ENCODE measurements at regions not wholly inside any gene's neighbourhood (a gene's known extent, or its start where the extent isn't known, plus 50 kb on each side); places are given as distances from the start of the nearest gene placed in this dataset.
A peak's percentile ranks its signal among the peaks of the same experiment; 100 is the strongest.

- DNase-seq (ENCODE audit: low read depth in 2 of 2), result no peak
These were observed 61.6 kb downstream of the LSM5 start for GRCh38 chr7:32428546-32428945.

DNA sequence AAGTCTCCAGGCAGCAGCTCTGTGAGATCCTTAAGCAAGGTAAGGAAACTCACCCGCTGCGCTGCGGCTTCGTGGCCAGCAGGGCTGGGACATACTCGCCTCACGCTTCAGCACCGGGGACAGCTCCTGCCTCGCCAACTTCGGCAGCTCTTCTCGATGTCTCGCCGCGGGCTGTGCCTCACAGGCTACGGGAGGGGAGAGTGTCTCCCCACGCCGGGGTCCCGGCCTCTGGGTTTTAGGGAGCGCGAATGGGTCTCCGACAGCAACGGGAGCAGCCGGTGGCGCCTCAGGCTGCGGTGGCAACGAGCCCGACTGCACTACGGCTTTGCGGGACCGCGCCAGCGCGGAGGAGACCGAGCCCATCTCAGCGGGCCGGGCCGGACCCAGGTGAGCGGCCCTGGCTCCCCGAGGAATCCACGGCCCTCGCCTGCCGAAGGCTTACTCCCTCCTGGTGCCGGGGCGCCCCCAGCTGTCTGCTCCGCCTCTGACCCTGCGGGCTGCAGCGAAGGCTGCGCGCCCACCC lies 62.4 kb downstream of the LSM5 start:
- peak; percentile 27 to 55 for DNase-seq (ENCODE audit: low read depth in 2 of 2)

DNA sequence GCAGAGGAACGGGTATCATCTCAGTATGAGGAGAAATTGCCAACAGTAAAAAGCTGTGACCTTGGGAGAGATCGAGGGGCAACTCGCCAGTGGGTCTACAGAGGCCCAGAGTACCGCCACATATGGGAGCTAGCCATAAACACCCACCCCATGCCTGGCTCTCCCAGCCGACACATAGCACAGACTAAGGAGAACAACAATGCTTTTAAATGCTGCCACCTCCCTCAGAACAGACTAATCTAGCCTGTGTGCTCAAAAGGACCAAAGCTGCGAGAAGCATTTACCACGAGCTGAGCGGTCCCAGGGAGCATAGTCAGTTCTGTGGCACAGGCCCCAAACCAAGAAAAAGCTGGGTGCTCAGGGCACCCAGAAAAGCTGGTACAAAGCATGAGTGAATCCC lies 73.3 kb downstream of the LSM5 start:
- no peak for DNase-seq (ENCODE audit: low read depth in 2 of 2)

- no peak for DNase-seq (ENCODE audit: low read depth in 2 of 2)
These were observed 74.2 kb downstream of the LSM5 start for GRCh38 chr7:32415936-32416335.

- DNase-seq (ENCODE audit: low read depth in 2 of 2), result no peak
These were observed 74.7 kb downstream of the LSM5 start for GRCh38 chr7:32415519-32415918.

DNA sequence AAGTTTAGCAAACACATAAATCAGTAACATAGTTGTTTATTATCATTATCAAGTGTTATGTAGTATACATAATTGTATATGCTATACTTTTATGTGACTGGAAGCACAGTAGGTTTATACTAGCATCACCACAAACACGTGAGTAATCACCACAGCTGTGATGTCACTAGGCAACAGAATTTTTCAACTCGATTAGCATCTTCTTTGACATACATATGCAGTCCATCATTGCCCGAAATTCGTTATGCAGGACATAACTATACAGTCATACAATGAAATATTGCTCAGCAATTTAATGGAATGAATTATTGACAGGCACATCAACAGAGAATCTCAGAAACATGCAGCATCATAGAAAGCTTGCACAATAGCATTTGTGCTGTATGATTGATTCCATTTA lies 77.7 kb downstream of the LSM5 start:
- DNase-seq (ENCODE audit: low read depth in 2 of 2), result no peak

DNA sequence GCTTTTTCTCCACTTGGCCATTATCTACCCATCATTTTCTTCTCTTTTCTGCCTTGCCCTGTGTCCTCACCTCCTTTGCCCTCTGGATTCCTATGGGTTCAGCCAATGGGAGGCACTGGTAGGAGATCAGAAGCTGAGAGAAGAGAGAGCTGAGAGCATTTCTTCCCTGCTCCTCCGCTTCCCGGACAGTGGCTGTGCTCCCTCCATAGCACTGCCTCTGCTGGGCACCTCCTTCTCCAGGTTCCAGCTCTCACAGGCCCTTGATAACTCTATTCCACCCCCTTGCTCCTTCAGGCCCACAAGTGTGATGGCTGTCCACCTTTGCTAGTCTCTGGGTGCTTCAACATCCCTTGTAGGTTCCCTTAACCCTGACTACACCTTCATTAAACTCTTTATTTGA lies 79.6 kb downstream of the LSM5 start:
- DNase-seq (ENCODE audit: low read depth in 2 of 2), result no peak

DNA sequence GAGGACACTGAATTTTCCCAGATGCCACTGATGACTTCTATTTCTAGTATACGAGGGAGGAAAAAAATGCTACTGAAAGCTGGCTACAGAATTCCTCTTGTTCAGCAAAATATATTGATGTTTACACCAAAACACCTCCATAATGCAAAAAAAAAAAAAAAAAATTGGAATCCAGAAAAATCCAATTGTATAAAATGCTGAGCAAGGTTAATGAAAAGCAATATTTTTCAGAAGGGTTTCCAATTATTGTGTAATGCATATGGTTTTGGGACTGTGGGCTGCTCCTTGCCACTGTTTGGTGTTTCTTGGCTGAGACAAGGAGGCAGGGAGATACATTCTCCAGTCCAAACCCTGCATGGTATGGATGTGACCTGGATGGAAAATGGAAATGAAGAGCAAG lies 83.8 kb downstream of the LSM5 start:
- DNase-seq (ENCODE audit: low read depth in 2 of 2), result no peak

GRCh38 chr7:32403463-32404229 lies 86.5 kb downstream of the LSM5 start:
- DNase-seq (ENCODE audit: low read depth in 2 of 2), result no peak

GRCh38 chr7:32400676-32401075 lies 89.5 kb downstream of the LSM5 start:
- DNase-seq (ENCODE audit: low read depth in 2 of 2), result no peak

GRCh38 chr7:32399311-32399710 lies 90.9 kb downstream of the LSM5 start:
- no peak for DNase-seq (ENCODE audit: low read depth in 2 of 2)

DNA sequence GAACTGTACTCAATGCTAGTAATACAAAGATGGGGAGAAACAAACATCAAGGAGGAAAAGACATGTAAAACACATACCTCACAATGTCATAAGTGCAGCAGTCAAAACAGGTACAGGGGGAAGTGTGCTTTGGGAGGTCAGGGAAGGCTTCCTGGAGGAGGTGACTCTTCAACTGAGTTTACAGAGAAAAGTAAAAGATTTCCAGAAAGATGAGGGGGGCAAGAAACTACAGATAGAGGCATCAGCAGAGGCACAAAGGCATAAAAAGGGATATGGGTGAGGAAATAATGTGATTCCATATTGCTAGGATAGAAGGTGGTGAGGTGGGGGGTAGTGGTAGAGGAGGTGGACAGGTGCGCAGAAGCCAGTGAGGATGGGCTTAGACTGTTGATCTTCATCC lies 95.0 kb downstream of the LSM5 start:
- no peak for DNase-seq (ENCODE audit: low read depth in 2 of 2)

DNA sequence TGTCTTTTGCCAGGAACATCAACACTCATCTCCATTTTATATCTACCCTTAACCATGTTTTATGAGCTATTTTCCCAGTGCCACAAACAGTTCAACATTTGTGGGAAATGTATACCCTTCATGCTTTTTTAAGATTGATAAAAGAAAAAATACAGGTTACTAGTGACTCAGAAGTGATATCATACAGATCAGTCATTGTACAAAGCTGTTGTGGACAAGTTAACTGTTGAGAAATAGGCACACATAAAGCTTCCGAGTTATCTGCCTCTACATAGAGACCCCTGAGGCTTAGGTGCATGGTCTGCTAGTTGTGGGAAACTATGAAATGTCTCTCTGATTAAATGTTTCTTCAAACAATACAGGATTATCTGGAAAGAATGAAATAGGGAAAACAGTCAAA lies 96.3 kb downstream of the LSM5 start:
- no peak for DNase-seq (ENCODE audit: low read depth in 2 of 2)

- no peak for DNase-seq (ENCODE audit: low read depth in 2 of 2)
These were observed 100.0 kb downstream of the LSM5 start for GRCh38 chr7:32390210-32390609.

DNA sequence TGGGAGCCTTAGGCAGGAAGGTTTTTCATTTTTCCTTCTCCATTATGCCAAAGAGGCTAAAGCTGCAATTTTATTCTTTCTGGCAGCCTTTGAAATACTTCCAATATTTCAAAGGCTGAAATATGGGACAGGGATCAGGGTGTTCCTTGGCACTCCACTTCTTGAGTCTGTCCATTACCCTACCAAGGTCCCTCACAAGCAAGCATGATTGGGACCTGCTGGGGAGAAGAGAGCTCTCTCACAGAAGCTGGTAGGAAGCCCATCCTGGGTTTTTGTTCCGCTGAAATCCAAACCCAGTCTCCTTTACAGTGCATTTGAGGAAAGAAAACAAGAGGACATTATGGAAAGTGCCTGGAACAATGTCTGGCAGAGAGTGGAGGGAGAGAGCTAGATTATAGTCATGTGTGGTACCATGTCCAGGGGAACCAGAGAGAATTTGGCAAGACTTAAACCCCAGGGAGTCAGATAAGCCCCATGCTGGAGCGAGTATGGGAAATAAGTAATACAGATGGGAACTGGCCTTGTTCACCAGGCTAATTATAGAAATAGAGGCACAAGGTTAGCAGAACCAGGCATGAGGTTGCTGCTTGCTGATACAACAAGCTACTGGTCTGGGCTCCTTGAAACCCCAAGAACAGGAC lies 104.7 kb downstream of the LSM5 start:
- no peak for DNase-seq (ENCODE audit: low read depth in 2 of 2)

- DNase-seq (ENCODE audit: low read depth in 2 of 2), result no peak
These were observed 109.1 kb downstream of the LSM5 start for GRCh38 chr7:32381024-32381601.

DNA sequence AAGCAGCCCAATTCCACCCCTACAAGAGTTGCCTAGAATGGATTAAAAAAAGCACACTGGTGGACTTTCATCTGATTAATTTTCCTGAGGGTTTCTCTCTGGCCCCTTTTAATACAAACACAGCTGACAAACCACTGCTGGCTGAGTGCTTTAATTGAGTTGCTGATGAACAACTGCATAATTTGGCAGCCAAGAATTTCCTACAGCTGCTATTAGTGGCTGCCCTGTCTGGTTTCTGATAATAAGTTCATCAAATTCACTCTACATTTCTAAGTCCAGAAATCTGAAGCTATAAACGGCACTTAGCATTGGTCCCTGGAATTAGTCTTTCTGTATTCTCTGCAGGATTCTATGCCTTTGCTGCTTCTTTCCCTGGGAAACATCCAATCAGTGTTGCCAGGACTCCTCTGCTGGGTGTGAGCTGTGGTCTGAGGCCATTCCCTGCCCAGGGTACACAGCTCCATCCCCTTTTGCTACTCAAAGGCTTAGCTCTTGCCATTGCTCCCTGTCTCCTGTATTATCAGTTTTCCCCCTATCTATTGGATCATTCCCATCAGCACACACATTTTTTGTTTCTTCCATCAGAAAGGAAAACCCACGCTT lies 110.6 kb downstream of the LSM5 start:
- DNase-seq (ENCODE audit: low read depth in 2 of 2), result no peak

DNA sequence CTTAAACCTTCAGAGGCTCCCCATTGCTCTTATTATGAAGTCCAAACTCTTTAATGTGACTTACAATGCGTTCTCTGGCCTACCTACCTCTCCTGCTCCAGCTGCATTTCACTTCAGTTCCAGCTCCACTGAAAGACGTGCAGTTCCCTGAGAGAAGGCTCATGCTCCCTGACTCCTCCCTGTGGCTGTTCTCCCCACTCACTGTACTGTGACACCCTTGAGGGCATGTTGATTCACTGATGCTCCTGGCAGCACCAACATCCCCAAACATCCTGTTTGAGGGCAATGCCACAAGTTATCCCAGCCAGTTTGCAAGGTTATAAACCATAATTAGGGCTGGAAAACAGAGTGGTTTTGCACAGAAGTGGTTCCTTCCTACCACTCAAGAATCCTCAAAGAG lies 111.2 kb downstream of the LSM5 start:
- no peak for DNase-seq (ENCODE audit: low read depth in 2 of 2)

- DNase-seq (ENCODE audit: low read depth in 2 of 2), result no peak
These were observed 125.6 kb downstream of the LSM5 start for GRCh38 chr7:32364581-32364980.

GRCh38 chr7:32360127-32360526 lies 130.1 kb downstream of the LSM5 start:
- DNase-seq (ENCODE audit: low read depth in 2 of 2), result no peak

GRCh38 chr7:32357535-32358277 lies 132.5 kb downstream of the LSM5 start:
- no peak for DNase-seq (ENCODE audit: low read depth in 2 of 2)

Measured in stimulated activated CD4-positive, alpha-beta T cell treated with anti-CD3 and anti-CD28 coated beads, Interleukin-1b, Interleukin-23, amount 100 ng/mL, for 4 hours (primary cell).